Suppressor macrophage (primary cell): ENCODE measurements at regions not wholly inside any gene's neighbourhood (a gene's known extent, or its start where the extent isn't known, plus 50 kb on each side); places are given as distances from the start of the nearest gene placed in this dataset.

Experiments
- DNase-seq, 4 experiments: peaks; one replicate each; pipeline ENCODE4 v3.0.0-alpha.2; 2020 to 2022

- DNase-seq: no peak
Measured at GRCh38 chr6:143621876-143622605, 55.7 kb upstream of the PHACTR2 start.

- no peak for DNase-seq
Measured at GRCh38 chr6:143621159-143621873, 56.4 kb upstream of the PHACTR2 start.

GRCh38 chr6:143620447-143620846 lies 57.3 kb upstream of the PHACTR2 start:
- DNase-seq: peak in 2 of 4 experiments; percentile 31 to 51

GRCh38 chr6:143619824-143620401 lies 57.9 kb upstream of the PHACTR2 start:
- DNase-seq: no peak

GRCh38 chr6:143616741-143617140 lies 61.0 kb upstream of the PHACTR2 start:
- no peak for DNase-seq

- no peak for DNase-seq
Measured at GRCh38 chr6:143615785-143616184, 62.0 kb upstream of the PHACTR2 start.

GRCh38 chr6:143614235-143614634 lies 63.5 kb upstream of the PHACTR2 start:
- peak in 2 of 4 experiments; percentile 51 to 57 for DNase-seq

GRCh38 chr6:143613749-143614148 lies 64.0 kb upstream of the PHACTR2 start:
- DNase-seq: no peak

- no peak for DNase-seq
Measured at GRCh38 chr6:143612186-143612585, 65.6 kb upstream of the PHACTR2 start.

GRCh38 chr6:143611580-143611979 lies 66.2 kb upstream of the PHACTR2 start:
- no peak for DNase-seq

GRCh38 chr6:143609972-143610371 lies 67.8 kb upstream of the PHACTR2 start:
- DNase-seq: no peak

GRCh38 chr6:143609501-143609900 lies 68.3 kb upstream of the PHACTR2 start:
- no peak for DNase-seq

GRCh38 chr6:143608906-143609305 lies 68.9 kb upstream of the PHACTR2 start:
- DNase-seq: no peak

- DNase-seq: no peak
Measured at GRCh38 chr6:143607974-143608373, 69.8 kb upstream of the PHACTR2 start.

- no peak for DNase-seq
Measured at GRCh38 chr6:143607168-143607567, 70.6 kb upstream of the PHACTR2 start.

GRCh38 chr6:143605906-143606521 lies 71.8 kb upstream of the PHACTR2 start:
- no peak for DNase-seq

GRCh38 chr6:143603455-143603854 lies 74.3 kb upstream of the PHACTR2 start:
- DNase-seq: no peak

- DNase-seq: no peak
Measured at GRCh38 chr6:143601504-143601903, 76.3 kb upstream of the PHACTR2 start.

- DNase-seq: no peak
Measured at GRCh38 chr6:143600821-143601220, 76.9 kb upstream of the PHACTR2 start.

- DNase-seq: peak; percentile 58 to 74 (median 66)
Measured at GRCh38 chr6:143598466-143599080, 79.2 kb upstream of the PHACTR2 start.

GRCh38 chr6:143596866-143597265 lies 80.9 kb upstream of the PHACTR2 start:
- DNase-seq: no peak

GRCh38 chr6:143595251-143596036 lies 82.3 kb upstream of the PHACTR2 start:
- no peak for DNase-seq
